ENCODE measurements at regions not wholly inside any gene's neighbourhood (a gene's known extent, or its start where the extent isn't known, plus 50 kb on each side); places are given as distances from the start of the nearest gene placed in this dataset.
"Not testable (repeated sequence)": the region's sequence is repeated elsewhere in the genome, so short reads cannot be mapped to it uniquely, and the experiment has no call there.

- FAIRE-seq, result not testable (repeated sequence)
Observed at GRCh38 chr17:31675392-31675791, 183.7 kb downstream of the COPRS start.

GRCh38 chr17:31674717-31675349 is 184.2 kb downstream of the COPRS start:
- FAIRE-seq, result no peak

DNA sequence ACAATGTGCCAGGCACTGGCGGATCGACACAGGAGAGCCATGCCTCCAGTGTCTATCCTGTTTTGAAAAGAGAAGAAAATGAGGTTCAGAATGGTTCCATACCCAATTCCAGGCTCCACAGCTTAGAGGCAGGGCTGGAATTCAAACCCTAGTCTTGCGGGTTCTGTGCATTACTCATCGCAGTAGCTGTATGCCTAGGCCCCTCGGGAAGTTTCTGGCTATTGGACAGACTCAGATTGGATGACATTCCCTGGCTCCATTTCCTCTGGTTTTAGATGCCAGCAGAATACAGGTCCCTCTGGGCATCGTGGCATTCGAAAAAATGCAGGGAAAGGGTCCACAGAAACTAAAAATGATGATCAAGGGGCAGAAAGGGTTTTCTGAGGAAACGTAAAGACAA is 184.7 kb downstream of the COPRS start:
- FAIRE-seq, result no peak

DNA sequence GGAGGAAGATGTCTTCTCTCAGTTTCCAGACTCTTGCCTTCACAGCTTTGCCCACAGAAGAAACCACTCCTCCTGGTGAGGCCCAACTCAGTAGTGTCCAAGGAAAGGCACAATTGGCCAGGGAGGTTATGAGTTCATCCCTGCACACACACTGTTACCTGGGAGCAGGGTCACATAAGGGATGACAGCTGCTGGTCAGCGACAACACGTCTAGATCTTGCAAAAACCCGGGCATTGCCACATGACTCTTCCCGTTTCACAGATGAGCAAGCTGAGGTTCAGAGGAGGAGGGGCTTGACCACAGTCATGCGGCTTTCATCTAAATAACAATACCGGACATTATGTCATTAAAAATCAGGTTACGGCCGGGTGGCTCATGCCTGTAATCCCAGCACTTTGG is 186.0 kb downstream of the COPRS start:
- no peak for FAIRE-seq

- no peak for FAIRE-seq
Observed at GRCh38 chr17:31672161-31672819, 186.8 kb downstream of the COPRS start.

- no peak for FAIRE-seq
Observed at GRCh38 chr17:31663576-31663975, 195.5 kb downstream of the COPRS start.

GRCh38 chr17:31660684-31661083 is 198.4 kb downstream of the COPRS start:
- no peak for FAIRE-seq

DNA sequence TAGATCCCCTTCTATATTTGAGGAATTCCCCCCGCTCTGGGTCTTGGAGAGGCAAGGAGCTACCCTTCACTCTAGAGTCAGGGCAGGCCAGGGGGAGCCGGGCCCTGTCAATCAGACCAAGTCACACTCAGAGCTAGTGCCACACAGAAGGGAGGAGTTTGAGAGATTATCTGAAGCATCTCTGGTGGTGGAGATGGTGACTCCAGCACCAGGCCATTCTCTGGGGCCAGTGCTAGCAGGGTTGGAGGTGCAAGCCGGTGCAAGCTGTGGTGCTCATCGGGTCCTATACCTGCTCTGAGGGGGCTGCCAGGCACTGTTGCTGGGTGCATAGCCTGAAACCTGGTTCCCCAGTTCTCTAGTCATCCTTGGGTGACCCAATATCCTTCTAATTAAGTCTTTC is 201.2 kb downstream of the COPRS start:
- FAIRE-seq, result no peak

DNA sequence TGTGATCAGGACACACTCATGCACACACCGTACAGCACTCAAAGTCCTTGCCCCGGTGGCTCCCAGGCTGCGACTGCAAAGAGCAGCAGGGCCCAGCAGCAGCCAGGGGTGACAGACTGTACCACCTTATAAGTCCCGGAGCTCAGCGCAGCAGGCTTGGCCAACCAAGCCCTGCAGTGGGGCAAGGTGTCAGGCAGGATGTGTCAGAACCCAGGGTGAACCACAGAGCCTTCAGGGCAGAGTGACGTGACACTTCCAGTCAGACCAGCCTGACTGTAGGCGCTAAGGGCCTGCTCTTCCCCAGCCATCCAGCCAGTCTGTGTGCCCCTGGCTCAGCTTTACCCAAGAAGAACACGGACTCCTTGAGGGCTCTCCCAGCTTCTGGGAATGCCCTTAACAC is 204.1 kb downstream of the COPRS start:
- no peak for FAIRE-seq

DNA sequence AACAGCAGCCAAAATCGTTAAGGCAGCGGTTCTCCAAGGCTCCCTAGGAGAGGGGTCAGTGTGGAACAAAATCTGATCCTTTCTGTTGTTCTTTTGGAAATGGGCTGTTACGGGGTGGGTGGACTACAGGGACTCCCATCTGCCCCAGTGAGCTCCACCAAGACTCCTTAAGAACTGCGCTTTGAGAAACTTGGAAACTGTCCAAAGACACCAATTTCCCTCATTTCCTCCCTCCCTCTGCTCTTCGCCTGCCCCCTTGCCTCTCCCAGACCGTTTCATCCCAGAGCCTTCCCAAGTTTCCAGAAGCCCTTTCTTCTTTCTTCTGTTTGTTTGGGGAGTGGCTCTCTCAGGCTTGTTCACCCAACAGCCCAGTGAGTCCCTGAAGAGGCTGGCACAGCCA is 205.4 kb downstream of the COPRS start:
- FAIRE-seq, result no peak

DNA sequence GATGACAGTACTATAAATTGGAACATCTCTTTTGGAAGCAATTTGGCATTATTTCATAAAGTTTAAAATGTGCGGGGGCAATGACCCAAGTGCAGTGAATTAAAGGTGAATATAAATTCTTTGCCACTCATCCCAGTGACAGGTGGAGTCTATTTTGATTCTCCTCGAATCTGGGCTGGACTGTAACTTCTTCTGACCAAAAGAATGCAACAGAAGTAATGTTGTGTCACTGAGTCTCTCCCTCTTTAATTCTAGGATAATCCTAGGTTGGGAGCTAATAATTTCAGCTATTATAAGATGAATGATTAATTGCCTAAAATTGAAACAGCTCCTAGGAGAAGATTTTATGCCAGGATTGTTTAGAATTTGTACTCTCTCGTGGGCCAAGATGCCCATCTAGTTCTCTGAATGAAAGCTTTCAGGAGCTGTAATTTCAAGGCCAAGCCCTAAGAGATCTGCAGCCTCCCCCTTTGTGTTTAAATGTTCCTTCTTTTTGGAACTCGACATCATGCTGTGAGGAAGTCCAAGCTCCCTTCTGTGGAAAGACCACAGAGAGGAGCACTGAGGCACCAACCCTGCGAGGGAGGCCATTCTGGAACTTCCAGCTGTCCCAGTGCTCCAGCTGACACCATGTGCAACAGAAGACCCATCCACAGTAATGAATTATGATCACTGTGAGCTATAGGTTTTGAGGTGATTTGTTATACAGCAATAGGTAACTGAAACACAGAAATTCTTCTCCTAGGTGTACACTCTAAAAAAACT is 208.1 kb downstream of the COPRS start:
- FAIRE-seq, result no peak

DNA sequence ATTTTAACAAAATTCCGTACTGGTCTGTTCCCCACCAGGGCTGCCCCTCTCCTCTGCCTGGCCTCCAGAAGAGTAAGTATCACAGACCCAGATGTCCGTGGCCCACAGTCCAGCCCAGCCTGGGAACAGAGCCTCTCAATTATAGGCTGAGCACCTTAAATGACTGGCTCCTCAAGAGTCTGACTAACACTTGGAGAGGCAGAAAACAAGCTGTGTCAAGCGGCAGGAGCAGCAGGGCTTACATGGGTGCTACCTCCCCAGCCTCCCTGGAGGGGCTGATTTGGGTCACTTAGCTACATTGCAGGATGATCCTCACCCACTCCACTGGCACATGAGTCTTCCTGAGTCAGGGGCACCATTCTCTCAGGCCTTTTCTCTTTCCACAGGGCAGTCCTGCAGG is 209.7 kb downstream of the COPRS start:
- no peak for FAIRE-seq

DNA sequence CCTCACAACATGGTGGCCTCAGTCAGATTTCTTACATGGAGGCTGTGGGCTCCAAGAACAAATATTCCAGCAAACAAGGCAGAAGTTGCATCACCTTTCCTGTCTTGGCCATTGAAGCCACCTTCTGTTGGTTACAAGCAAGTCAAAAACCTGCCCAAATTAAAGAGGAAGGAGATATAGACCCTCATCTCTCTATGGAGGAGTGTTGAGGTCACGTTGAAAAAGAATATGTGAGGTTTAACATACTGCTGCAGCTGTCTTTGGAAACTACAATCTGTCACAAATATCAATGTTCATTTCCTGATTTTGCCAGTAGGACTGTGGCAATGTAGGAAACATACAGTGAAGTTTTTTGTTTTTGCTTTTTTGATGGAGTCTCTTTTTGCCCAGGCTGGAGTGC is 211.4 kb downstream of the COPRS start:
- FAIRE-seq, result no peak

GRCh38 chr17:31646642-31647041 is 212.4 kb downstream of the COPRS start:
- no peak for FAIRE-seq

DNA sequence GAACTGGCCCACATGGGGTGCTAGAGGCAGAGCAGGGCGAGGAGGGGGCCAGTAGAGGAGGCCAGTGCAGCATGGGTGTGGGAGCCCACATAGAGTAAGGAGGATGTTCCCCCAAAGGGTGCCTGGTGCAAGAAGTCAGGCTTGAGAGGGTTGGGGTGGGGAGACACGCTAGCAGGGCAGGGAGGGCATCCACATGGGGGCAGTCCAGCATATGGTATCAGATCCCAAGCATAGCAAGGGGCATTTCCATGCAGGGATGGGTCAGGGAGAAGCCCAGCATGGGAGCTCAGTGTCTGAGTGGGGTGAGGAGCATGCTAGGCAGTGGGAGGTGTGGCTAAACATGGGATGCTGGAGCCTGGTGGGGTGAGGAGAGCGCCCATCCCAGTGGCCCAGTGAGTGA is 213.7 kb downstream of the COPRS start:
- FAIRE-seq, result no peak

DNA sequence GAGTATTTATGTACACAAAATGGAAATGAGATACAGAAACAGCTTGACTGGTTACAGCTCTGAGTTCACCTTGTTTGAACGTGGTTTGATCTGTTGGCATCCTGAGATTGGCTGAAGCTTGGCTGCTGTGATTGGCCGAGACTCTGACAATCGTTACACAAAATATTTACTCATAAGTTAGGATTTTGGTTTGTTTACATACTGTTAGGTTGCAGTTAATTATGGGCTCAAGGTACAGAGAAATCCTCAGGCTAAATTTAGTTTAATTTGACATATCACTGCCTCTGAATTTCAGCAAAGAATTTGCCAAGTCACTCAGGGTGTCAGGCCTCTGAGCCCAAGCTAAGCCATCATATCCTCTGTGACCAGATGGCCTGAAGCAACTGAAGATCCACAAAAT is 227.3 kb downstream of the COPRS start:
- FAIRE-seq, result no peak

- not testable (repeated sequence) for FAIRE-seq
Observed at GRCh38 chr17:31630866-31631265, 228.2 kb downstream of the COPRS start.

- no peak for FAIRE-seq
Observed at GRCh38 chr17:31629696-31630470, 229.2 kb downstream of the COPRS start.

GRCh38 chr17:31627960-31628359 is 231.1 kb downstream of the COPRS start:
- no peak for FAIRE-seq

- no peak for FAIRE-seq
Observed at GRCh38 chr17:31623990-31624389, 232.5 kb downstream of the RAB11FIP4 start.

GRCh38 chr17:31622500-31622899 is 231.0 kb downstream of the RAB11FIP4 start:
- FAIRE-seq, result no peak

- FAIRE-seq, result no peak
Observed at GRCh38 chr17:31621566-31621965, 230.1 kb downstream of the RAB11FIP4 start.

GRCh38 chr17:31611053-31611452 is 219.6 kb downstream of the RAB11FIP4 start:
- not testable (repeated sequence) for FAIRE-seq

All from TTC549 (cell line).